ENCODE measurements at regions not wholly inside any gene's neighbourhood (a gene's known extent, or its start where the extent isn't known, plus 50 kb on each side); places are given as distances from the start of the nearest gene placed in this dataset.
"Not testable (repeated sequence)": the region's sequence is repeated elsewhere in the genome, so short reads cannot be mapped to it uniquely, and the experiment has no call there.

- TF ChIP-seq, protein P1, sequence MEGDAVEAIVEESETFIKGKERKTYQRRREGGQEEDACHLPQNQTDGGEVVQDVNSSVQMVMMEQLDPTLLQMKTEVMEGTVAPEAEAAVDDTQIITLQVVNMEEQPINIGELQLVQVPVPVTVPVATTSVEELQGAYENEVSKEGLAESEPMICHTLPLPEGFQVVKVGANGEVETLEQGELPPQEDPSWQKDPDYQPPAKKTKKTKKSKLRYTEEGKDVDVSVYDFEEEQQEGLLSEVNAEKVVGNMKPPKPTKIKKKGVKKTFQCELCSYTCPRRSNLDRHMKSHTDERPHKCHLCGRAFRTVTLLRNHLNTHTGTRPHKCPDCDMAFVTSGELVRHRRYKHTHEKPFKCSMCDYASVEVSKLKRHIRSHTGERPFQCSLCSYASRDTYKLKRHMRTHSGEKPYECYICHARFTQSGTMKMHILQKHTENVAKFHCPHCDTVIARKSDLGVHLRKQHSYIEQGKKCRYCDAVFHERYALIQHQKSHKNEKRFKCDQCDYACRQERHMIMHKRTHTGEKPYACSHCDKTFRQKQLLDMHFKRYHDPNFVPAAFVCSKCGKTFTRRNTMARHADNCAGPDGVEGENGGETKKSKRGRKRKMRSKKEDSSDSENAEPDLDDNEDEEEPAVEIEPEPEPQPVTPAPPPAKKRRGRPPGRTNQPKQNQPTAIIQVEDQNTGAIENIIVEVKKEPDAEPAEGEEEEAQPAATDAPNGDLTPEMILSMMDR (IDR thresholded peaks at IDR 0.05 in 2 of 3, conservative IDR thresholded peaks at IDR 0.05 in 1 of 3; ENCODE audit: control insufficient read depth in 2 of 3, extremely low read depth in 1 of 3, insufficient read depth in 1 of 3, low read depth in 3 of 3, low read length in 3 of 3) = not testable (repeated sequence)
- TF ChIP-seq HDAC2 (IDR thresholded peaks at IDR 0.05); RCOR1 (conservative IDR thresholded peaks at IDR 0.05; ENCODE audit: low read depth, low read length); RFX5 (IDR thresholded peaks at IDR 0.05; ENCODE audit: low read depth, low read length); RUNX3 (IDR thresholded peaks at IDR 0.05; ENCODE audit: low read length); RAD21 (IDR thresholded peaks at IDR 0.05; ENCODE audit: insufficient read depth, low read depth, low read length); GABPA (IDR thresholded peaks at IDR 0.05; ENCODE audit: low read depth); ZNF384 (IDR thresholded peaks at IDR 0.05; ENCODE audit: borderline replicate concordance, low read depth, low read length); YY1 (IDR thresholded peaks at IDR 0.05; ENCODE audit: low read depth, low read length); REST (IDR thresholded peaks at IDR 0.05; ENCODE audit: low read depth, low read length); NRF1 (conservative IDR thresholded peaks at IDR 0.05; ENCODE audit: low read depth, low read length); EZH2 (IDR thresholded peaks at IDR 0.05; ENCODE audit: borderline replicate concordance, control insufficient read depth, low read depth, low read length); POLR2A (IDR thresholded peaks at IDR 0.05; ENCODE audit: low read depth, low read length): not testable (repeated sequence)
- TF ChIP-seq, protein P2, sequence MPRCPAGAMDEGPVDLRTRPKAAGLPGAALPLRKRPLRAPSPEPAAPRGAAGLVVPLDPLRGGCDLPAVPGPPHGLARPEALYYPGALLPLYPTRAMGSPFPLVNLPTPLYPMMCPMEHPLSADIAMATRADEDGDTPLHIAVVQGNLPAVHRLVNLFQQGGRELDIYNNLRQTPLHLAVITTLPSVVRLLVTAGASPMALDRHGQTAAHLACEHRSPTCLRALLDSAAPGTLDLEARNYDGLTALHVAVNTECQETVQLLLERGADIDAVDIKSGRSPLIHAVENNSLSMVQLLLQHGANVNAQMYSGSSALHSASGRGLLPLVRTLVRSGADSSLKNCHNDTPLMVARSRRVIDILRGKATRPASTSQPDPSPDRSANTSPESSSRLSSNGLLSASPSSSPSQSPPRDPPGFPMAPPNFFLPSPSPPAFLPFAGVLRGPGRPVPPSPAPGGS (IDR thresholded peaks at IDR 0.05; ENCODE audit: borderline replicate concordance, insufficient read depth, low read depth, low read length, poor library complexity, severe bottlenecking) = not testable (repeated sequence)
These were observed 615.9 kb upstream of the DEFB115 start for GRCh38 chr20:30641522-30641921.
